NCI-H2171 (cell line): ENCODE measurements at regions not wholly inside any gene's neighbourhood (a gene's known extent, or its start where the extent isn't known, plus 50 kb on each side); places are given as distances from the start of the nearest gene placed in this dataset.

ENCODE experiments used
- DNase-seq: peaks from one replicate; lab custom pipeline; 2025; lab: John Stamatoyannopoulos, UW

GRCh38 chr1:166221316-166221715 lies 54.5 kb upstream of the FAM78B start:
- DNase-seq, result no peak

- DNase-seq, result no peak
These were observed 67.1 kb upstream of the FAM78B start for GRCh38 chr1:166233750-166234366.

GRCh38 chr1:166235728-166236127 lies 68.9 kb upstream of the FAM78B start:
- DNase-seq, result no peak

- DNase-seq, result no peak
These were observed 70.9 kb upstream of the FAM78B start for GRCh38 chr1:166237675-166238074.

- no peak for DNase-seq
These were observed 86.4 kb upstream of the FAM78B start for GRCh38 chr1:166253076-166253779.

- no peak for DNase-seq
These were observed 91.2 kb upstream of the FAM78B start for GRCh38 chr1:166258017-166258416.

- no peak for DNase-seq
These were observed 94.7 kb upstream of the FAM78B start for GRCh38 chr1:166261511-166261910.

- no peak for DNase-seq
These were observed 103.8 kb upstream of the FAM78B start for GRCh38 chr1:166270476-166271150.

- DNase-seq, result no peak
These were observed 104.3 kb upstream of the FAM78B start for GRCh38 chr1:166271151-166271538.

- no peak for DNase-seq
These were observed 105.4 kb upstream of the FAM78B start for GRCh38 chr1:166272155-166272554.

GRCh38 chr1:166272851-166273250 lies 106.0 kb upstream of the FAM78B start:
- DNase-seq, result no peak

- DNase-seq, result no peak
These were observed 106.8 kb upstream of the FAM78B start for GRCh38 chr1:166273618-166274017.

- DNase-seq, result no peak
These were observed 115.8 kb upstream of the FAM78B start for GRCh38 chr1:166282391-166283137.

- peak; percentile 7 for DNase-seq
These were observed 116.4 kb upstream of the FAM78B start for GRCh38 chr1:166283190-166283589.

GRCh38 chr1:166283600-166283999 lies 116.8 kb upstream of the FAM78B start:
- DNase-seq, result no peak

GRCh38 chr1:166289309-166290050 lies 122.7 kb upstream of the FAM78B start:
- no peak for DNase-seq

- DNase-seq, result no peak
These were observed 128.9 kb upstream of the FAM78B start for GRCh38 chr1:166295656-166296055.

GRCh38 chr1:166297993-166298392 lies 131.2 kb upstream of the FAM78B start:
- no peak for DNase-seq

- DNase-seq, result no peak
These were observed 134.0 kb upstream of the FAM78B start for GRCh38 chr1:166300767-166301166.

GRCh38 chr1:166302989-166303758 lies 136.4 kb upstream of the FAM78B start:
- peak; percentile 14 for DNase-seq

- no peak for DNase-seq
These were observed 137.3 kb upstream of the FAM78B start for GRCh38 chr1:166304131-166304530.
